Stomach (tissue), 8 donors: ENCODE measurements at regions not wholly inside any gene's neighbourhood (a gene's known extent, or its start where the extent isn't known, plus 50 kb on each side); places are given as distances from the start of the nearest gene placed in this dataset.

Experiments used
- DNase-seq, 2 donors: peaks; one replicate each; pipeline versions ENCODE4 v3.0.0 to v3.0.0-alpha.2; 2013 to 2019
- H3K27ac ChIP-seq, 5 donors: fragments of 200-600 bp in 4 of 5; sonication (generic) in 4 of 5; one replicate each; pipeline ENCODE4 v1.5.1; 2013 to 2019; ENCODE audit warnings: mild to moderate bottlenecking in 1 of 5, moderate library complexity in 1 of 5
- H3K27me3 ChIP-seq, 3 donors: fragments of 200-600 bp; sonication (generic); one replicate each; pipeline ENCODE4 v1.5.1; 2017 to 2019; ENCODE audit warnings: mixed run types in 1 of 3
- H3K36me3 ChIP-seq, 4 donors: fragments of 200-600 bp; sonication (generic); 1 replicate in 3 of 4; 2 replicates in 1 of 4; pipeline ENCODE4 v1.5.1; 2016 to 2019
- H3K4me1 ChIP-seq, 4 donors: fragments of 200-600 bp; sonication (generic); one replicate each; pipeline ENCODE4 v1.5.1; 2016 to 2019
- H3K4me3 ChIP-seq, 4 donors: fragments of 200-600 bp; sonication (generic) in 3 of 4; one replicate each; pipeline ENCODE4 v1.5.1; 2016 to 2019; ENCODE audit warnings: mild to moderate bottlenecking in 1 of 4
- H3K9me3 ChIP-seq, 4 donors: fragments of 200-600 bp; sonication (generic); one replicate each; pipeline ENCODE4 v1.5.1; 2016 to 2019
- CTCF ChIP-seq, 7 experiments: fragments of 450-650 bp in 4 of 7; fragments of 200-600 bp in 3 of 7; sonication (generic) in 3 of 7; IDR thresholded peaks; one replicate each; pipeline ENCODE4 v1.5.1; 2016 to 2019; ENCODE audit warnings: antibody characterized with exemption in 7 of 7, control low read depth in 2 of 7, mild to moderate bottlenecking in 1 of 7
- EP300 ChIP-seq: sonication (generic); formaldehyde crosslinking; IDR thresholded peaks from one replicate; pipeline ENCODE4 v1.6.1; 2017; ENCODE audit warnings: antibody characterized with exemption
- POLR2A ChIP-seq, 4 donors: fragments of 450-650 bp; IDR thresholded peaks; one replicate each; pipeline ENCODE4 v1.6.1; 2016; ENCODE audit warnings: antibody characterized with exemption in 4 of 4, control low read depth in 2 of 4, mild to moderate bottlenecking in 1 of 4, moderate library complexity in 1 of 4
- POLR2AphosphoS5 ChIP-seq, 3 donors: sonication (generic); formaldehyde crosslinking; IDR thresholded peaks; one replicate each; pipeline ENCODE4 v1.6.1; 2016; ENCODE audit warnings: antibody characterized with exemption in 3 of 3
- WGBS, 5 donors: extraction: QIAGEN DNeasy Blood & Tissue Kit in 3 of 5; methylation state at CpG; one replicate each; pipeline versions ENCODE4 v1.1.5 to v1.1.7; 2013 to 2018; 5-methylcytosine and 5-hydroxymethylcytosine counted together
- intact Hi-C: fragments of 100-400 bp; cut with DNase I; formaldehyde crosslinking; loops from one replicate; pipeline ENCODE4 v1.15.1; 2023; ENCODE audit warnings: low total_unique reads
- donor health status: healthy with polysubstance abuse.
- donor health status: Bipolar disorder and iron deficiency.
- donor health status: healthy.

- 71 to 80% (median 78%) methylated on average over 14 of the region's 14 CpGs for WGBS, 5 donors
- peaks cover 0 to 15% (median 12%) of the 10 kb centered on the region in 4 donors for H3K4me1 ChIP-seq
- no peak overlapping the region for H3K4me3 ChIP-seq
- peaks cover 0 to 10% (median 5%) of the 10 kb centered on the region in 4 donors for H3K9me3 ChIP-seq
- DNase-seq, result no peak
- peaks cover 0 to 29% (median 14%) of the 10 kb centered on the region in 3 donors for H3K27me3 ChIP-seq
- H3K27ac ChIP-seq, result no peak overlapping the region
- TF ChIP-seq POLR2A (IDR thresholded peaks at IDR 0.05) (no peak), POLR2AphosphoS5 (IDR thresholded peaks at IDR 0.05) (no peak), CTCF (IDR thresholded peaks at IDR 0.05) (no peak), EP300 (no peak)
- intact Hi-C loops, result no loop called here
- H3K36me3 ChIP-seq, result no peaks in the 10 kb centered on the region
Observed at GRCh38 chr6:165806126-165806810, 143.2 kb upstream of the PDE10A start.

GRCh38 chr6:165805636-165806035, 142.6 kb upstream of the PDE10A start:
- Histone ChIP-seq H3K27me3 (peaks cover 0 to 29% (median 14%) of the 10 kb centered on the region in 3 donors), H3K4me3 (no peak overlapping the region), H3K27ac (no peak overlapping the region), H3K9me3 (peaks cover 0 to 10% (median 5%) of the 10 kb centered on the region in 4 donors), H3K4me1 (peaks cover 0 to 15% (median 12%) of the 10 kb centered on the region in 4 donors), H3K36me3 (no peaks in the 10 kb centered on the region)
- DNase-seq, result no peak
- TF ChIP-seq POLR2A (IDR thresholded peaks at IDR 0.05) (no peak), EP300 (no peak), POLR2AphosphoS5 (IDR thresholded peaks at IDR 0.05) (no peak), CTCF (IDR thresholded peaks at IDR 0.05) (no peak)
- 79 to 87% (median 80%) methylated on average over 9 to 10 of the region's 10 CpGs for whole genome bisulfite sequencing, 5 donors
- intact Hi-C loops, result no loop called here

GRCh38 chr6:165805067-165805555, 142.1 kb upstream of the PDE10A start:
- no peak for TF ChIP-seq POLR2AphosphoS5 (IDR thresholded peaks at IDR 0.05)
- TF ChIP-seq POLR2A (IDR thresholded peaks at IDR 0.05), result no peak
- TF ChIP-seq EP300, result no peak
- TF ChIP-seq CTCF (IDR thresholded peaks at IDR 0.05), result no peak
- peaks cover 0 to 10% (median 4%) of the 10 kb centered on the region in 4 donors for H3K9me3 ChIP-seq
- intact Hi-C loops, result no loop called here
- H3K27ac ChIP-seq, result no peak overlapping the region
- peak overlapping the region; percentile 36 to 49 (median 42) for H3K4me3 ChIP-seq
- no peak for DNase-seq
- H3K36me3 ChIP-seq, result no peaks in the 10 kb centered on the region
- H3K27me3 ChIP-seq, result peaks cover 0 to 29% (median 14%) of the 10 kb centered on the region in 3 donors
- 9 to 31% (median 16%) methylated on average over 31 to 39 of the region's 39 CpGs for WGBS, 5 donors
- peaks cover 0 to 15% (median 12%) of the 10 kb centered on the region in 4 donors for H3K4me1 ChIP-seq

- Histone ChIP-seq H3K27me3 (peaks cover 0 to 29% (median 14%) of the 10 kb centered on the region in 3 donors), H3K4me1 (peaks cover 0 to 15% (median 12%) of the 10 kb centered on the region in 4 donors), H3K9me3 (peaks cover 0 to 7% (median 2%) of the 10 kb centered on the region in 4 donors), H3K36me3 (no peaks in the 10 kb centered on the region), H3K4me3 (peak overlapping the region; percentile 36 to 49 (median 42)), H3K27ac (no peak overlapping the region)
- no peak for TF ChIP-seq POLR2A (IDR thresholded peaks at IDR 0.05)
- no peak for TF ChIP-seq EP300
- TF ChIP-seq POLR2AphosphoS5 (IDR thresholded peaks at IDR 0.05), result no peak
- no peak for TF ChIP-seq CTCF (IDR thresholded peaks at IDR 0.05)
- 5 to 11% (median 9%) methylated on average over 44 to 61 of the region's 61 CpGs for WGBS, 5 donors
- intact Hi-C loops, result no loop called here
- DNase-seq, result peak in 1 of 2 donors; percentile 47
Observed at GRCh38 chr6:165804331-165805066, 141.5 kb upstream of the PDE10A start.
